IPS-20b (cell line): ENCODE measurements at regions not wholly inside any gene's neighbourhood (a gene's known extent, or its start where the extent isn't known, plus 50 kb on each side); places are given as distances from the start of the nearest gene placed in this dataset.

Experiments
- H3K27ac ChIP-seq: one replicate; pipeline ENCODE4 v1.5.1; 2013; ENCODE audit warnings: low read length
- H3K27me3 ChIP-seq: 2 replicates; pipeline ENCODE4 v1.6.1; 2013; ENCODE audit warnings: mild to moderate bottlenecking, low read length, inconsistent platforms; ENCODE audit not compliant: insufficient read depth
- H3K36me3 ChIP-seq: 2 replicates; pipeline ENCODE4 v1.6.1; 2013; ENCODE audit warnings: low read depth, mild to moderate bottlenecking, inconsistent platforms, low read length, moderate library complexity; ENCODE audit not compliant: insufficient read depth
- H3K4me1 ChIP-seq: 2 replicates; pipeline ENCODE4 v1.6.1; 2013; ENCODE audit warnings: mild to moderate bottlenecking, control low read depth, inconsistent platforms, low read length, moderate library complexity; ENCODE audit not compliant: insufficient read depth
- H3K4me3 ChIP-seq: 2 replicates; pipeline ENCODE4 v1.5.1; 2013; ENCODE audit warnings: mild to moderate bottlenecking, low read length, inconsistent platforms
- H3K9ac ChIP-seq: 2 replicates; pipeline ENCODE4 v1.6.1; 2013; ENCODE audit warnings: low read depth, mild to moderate bottlenecking, inconsistent platforms, low read length, moderate library complexity
- H3K9me3 ChIP-seq: 2 replicates; pipeline ENCODE4 v1.6.1; 2013; ENCODE audit warnings: mild to moderate bottlenecking, low read depth, low read length, inconsistent platforms; ENCODE audit not compliant: insufficient read depth

DNA sequence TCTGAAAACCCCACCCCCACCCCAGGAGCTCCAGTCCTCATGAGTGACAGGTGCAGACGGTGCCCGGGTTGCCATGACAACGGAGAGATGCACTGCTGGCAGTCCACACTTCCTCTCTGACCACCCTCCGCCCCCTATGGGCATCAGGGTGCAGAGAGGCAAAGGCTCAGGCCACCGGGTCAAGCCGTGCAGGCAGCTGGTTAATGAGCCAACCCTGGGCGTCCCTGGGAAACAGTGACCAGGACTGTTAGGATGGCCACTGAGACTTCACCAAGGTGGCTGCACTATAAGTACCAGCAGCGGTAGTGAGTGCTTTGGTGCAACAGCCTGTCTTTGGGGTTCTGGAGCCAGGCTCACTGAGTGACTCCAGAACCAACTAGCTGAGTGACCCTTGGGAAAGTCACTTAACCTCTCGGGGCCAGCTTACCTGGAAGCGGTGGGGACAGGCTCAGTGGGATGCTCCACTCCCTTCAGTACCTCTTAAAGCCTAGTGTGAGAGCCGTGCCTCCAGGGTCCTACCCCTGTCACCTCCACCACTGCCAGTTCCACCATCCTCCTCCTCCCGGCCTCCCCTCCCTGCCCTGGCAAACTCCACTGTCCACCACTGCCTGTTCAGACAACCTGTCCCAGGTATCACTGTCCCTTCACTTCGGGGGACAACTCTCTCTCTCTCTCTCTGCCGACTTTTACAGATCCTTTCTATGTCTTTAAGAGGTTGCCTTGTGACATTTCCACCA, 121.0 kb upstream of the PRR20G start:
- Histone ChIP-seq H3K27me3 (peaks cover 4% of the 10 kb centered on the region; the same call in 1 of the 2 replicates), H3K27ac (no peak overlapping the region), H3K9me3 (no peaks in the 10 kb centered on the region), H3K9ac (no peak overlapping the region), H3K4me1 (peaks cover 10% of the 10 kb centered on the region), H3K36me3 (no peaks in the 10 kb centered on the region), H3K4me3 (no peak overlapping the region)

DNA sequence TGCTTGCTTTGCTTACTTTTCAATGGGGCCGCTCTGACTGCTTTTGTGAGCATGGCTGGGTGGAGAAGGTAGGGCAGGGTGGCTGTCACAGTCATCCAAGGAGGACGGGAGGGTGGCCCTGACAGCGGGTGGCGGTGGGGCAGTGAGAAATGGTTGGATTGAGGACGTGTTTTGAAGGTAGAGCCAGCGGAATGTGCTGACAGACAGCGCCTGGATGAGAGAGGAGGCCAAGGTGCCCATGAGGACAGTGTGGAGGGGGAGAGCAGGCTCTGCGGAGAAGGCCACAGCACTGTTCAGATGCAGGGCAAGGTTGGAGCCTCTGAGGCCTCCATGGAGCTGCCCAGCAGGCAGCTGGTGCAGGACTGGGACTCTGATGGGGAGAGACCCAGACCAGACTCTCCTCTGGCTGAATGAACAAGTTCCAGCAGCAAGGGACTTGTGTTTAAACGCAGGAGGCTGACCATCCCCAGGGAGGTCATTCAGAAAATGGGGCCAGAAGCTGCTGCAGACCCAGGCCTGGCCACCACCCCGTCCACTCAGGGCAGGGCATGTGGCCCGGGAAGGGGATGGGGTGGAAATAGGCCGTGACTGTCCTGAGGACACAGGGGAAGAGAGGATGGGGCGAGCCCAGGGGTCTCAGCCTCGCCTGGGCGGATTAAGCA, 120.3 kb upstream of the PRR20G start:
- H3K36me3 ChIP-seq = no peaks in the 10 kb centered on the region
- H3K9ac ChIP-seq = no peak overlapping the region
- no peak overlapping the region for H3K4me3 ChIP-seq
- no peaks in the 10 kb centered on the region for H3K9me3 ChIP-seq
- peaks cover 10% of the 10 kb centered on the region for H3K4me1 ChIP-seq
- H3K27ac ChIP-seq = no peak overlapping the region
- peaks cover 4% of the 10 kb centered on the region; the same call in 1 of the 2 replicates for H3K27me3 ChIP-seq

DNA sequence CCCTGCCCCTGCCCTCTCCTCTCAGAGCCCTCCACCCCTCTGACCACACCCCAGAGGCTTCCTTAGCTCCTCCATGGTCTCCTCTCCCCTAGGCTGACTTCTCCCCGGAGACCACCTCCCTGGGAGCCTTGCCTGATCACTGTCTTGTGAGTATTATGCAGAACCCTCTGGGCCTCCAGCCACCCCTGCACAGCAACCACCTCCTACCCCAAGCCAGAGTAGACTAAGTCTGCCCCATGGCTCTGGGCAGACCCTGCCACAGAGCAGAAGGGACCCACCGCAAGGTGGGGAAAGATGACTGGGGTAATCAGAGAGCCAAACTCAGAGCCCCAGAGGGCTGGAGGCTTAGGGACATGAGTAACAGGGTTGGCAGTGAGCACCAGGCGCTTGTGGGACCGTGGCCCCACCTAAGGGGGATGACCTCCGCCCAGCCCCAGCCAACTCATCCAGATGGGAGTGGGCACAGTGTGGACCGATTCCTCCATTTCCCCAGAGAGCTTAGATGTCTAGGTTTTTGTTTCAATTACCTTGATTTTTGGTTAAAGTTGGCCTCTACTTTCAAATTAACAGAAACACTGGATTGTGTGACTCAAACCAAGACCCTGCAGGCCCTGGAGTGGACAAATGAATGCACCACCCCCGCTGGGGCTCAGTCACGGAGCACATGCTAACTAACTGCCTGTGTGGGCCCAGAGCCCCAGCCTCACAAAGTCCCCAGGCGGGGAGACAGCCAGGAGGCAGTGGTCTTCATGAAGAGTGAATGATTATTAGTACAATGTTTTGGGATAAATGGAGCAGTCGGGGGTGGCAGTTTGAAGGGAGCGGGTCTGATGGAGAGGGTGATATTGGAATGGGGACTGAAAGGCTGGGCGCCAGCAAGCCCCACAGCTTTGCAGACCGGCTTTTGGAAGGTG, 119.4 kb upstream of the PRR20G start:
- no peaks in the 10 kb centered on the region; the same call in 1 of the 2 replicates for H3K27me3 ChIP-seq
- no peaks in the 10 kb centered on the region for H3K9me3 ChIP-seq
- no peak overlapping the region for H3K9ac ChIP-seq
- no peak overlapping the region for H3K27ac ChIP-seq
- no peaks in the 10 kb centered on the region for H3K36me3 ChIP-seq
- peaks cover 10% of the 10 kb centered on the region for H3K4me1 ChIP-seq
- H3K4me3 ChIP-seq = no peak overlapping the region

DNA sequence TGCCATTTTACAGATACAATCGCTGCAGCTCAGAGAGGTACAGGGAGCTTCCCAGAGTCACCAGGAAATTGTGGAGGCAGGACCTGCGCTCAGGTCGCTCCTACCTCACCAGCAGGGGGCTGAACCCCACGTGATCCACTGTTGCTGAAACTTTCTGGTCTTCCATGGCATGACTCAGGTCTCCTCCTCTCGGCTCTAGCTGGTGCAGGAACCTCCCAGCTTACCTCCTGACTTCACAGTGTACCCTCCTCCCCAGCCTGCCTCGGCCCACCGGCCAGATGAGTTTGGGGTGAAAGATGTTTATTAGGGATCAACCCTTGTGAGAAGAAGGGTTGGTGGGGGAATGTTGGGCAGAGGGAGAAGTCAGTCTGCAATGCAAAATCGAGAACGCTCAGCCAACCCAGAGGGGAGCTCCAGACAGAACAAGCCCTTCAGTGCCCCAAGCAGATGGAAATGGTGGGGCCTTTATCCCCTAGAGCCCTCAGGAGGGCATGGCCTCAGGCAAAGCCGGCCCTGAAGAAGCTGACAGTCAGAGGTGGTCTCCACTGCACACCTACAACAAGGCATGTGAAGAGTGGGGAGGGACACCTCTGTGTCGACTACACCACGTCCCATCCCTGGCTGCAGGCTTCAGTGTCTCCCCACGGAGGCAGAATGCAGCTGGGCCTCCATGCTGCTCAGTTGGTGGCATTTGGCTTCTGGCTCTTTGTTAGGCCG, 118.6 kb upstream of the PRR20G start:
- Histone ChIP-seq H3K27ac (no peak overlapping the region), H3K27me3 (no peaks in the 10 kb centered on the region; the same call in 1 of the 2 replicates), H3K9ac (no peak overlapping the region), H3K9me3 (no peaks in the 10 kb centered on the region), H3K4me3 (no peak overlapping the region), H3K36me3 (no peaks in the 10 kb centered on the region), H3K4me1 (peaks cover 14% of the 10 kb centered on the region)

DNA sequence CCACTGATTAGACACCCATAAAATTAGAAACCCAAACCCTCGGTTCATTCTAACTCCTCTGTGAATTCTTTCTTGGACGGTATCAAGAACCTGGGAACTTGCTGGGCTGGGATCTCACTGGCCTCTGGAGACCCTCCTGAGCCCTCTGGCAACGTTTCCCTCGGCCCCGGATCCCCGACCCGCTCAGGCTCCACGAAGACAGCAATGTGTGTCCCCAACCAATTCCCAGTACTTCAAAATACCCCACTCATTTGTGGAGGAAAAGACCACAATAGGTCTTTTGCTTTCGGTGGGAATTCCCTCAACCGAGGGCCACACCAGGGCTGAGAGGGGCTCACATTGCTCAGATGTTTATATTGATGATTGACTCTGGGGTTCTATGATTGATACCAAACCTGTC, 117.9 kb upstream of the PRR20G start:
- H3K9ac ChIP-seq = no peak overlapping the region
- H3K4me1 ChIP-seq = peaks cover 8% of the 10 kb centered on the region; the same call in 1 of the 2 replicates
- H3K36me3 ChIP-seq = no peaks in the 10 kb centered on the region
- no peaks in the 10 kb centered on the region; the same call in 1 of the 2 replicates for H3K27me3 ChIP-seq
- H3K4me3 ChIP-seq = no peak overlapping the region
- H3K27ac ChIP-seq = no peak overlapping the region
- H3K9me3 ChIP-seq = no peaks in the 10 kb centered on the region

DNA sequence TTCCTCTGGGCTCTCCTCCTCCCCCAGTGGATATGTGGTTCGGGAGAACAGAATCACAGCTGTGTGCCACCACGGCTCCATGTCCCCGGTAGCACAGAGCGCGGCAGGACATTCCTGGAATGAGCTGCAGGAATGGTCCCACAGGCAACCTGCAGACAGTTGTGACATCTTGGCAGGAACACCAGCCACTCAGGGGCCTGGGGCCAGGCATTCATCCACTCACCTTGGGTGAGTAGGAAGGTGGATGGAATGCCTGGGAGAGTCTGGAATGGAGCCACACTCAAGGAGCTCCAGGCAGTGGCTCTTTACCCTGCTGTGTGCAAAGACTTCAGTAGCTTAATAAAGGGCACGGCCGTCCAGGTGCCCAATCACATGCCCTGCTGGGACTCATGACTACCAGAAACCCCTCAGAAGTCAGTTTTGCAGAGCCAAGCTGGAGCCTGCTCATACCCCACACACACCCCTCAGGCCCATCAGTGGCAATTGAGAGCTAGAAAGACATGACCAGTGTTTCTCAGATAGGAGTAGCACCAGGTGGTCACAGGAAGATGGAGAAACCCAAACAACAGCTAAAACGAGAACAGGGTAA, 117.3 kb upstream of the PRR20G start:
- Histone ChIP-seq H3K9ac (no peak overlapping the region), H3K4me3 (no peak overlapping the region), H3K36me3 (no peaks in the 10 kb centered on the region), H3K27ac (no peak overlapping the region), H3K27me3 (no peaks in the 10 kb centered on the region; the same call in 1 of the 2 replicates), H3K4me1 (peaks cover 7% of the 10 kb centered on the region; the same call in 1 of the 2 replicates), H3K9me3 (no peaks in the 10 kb centered on the region)

DNA sequence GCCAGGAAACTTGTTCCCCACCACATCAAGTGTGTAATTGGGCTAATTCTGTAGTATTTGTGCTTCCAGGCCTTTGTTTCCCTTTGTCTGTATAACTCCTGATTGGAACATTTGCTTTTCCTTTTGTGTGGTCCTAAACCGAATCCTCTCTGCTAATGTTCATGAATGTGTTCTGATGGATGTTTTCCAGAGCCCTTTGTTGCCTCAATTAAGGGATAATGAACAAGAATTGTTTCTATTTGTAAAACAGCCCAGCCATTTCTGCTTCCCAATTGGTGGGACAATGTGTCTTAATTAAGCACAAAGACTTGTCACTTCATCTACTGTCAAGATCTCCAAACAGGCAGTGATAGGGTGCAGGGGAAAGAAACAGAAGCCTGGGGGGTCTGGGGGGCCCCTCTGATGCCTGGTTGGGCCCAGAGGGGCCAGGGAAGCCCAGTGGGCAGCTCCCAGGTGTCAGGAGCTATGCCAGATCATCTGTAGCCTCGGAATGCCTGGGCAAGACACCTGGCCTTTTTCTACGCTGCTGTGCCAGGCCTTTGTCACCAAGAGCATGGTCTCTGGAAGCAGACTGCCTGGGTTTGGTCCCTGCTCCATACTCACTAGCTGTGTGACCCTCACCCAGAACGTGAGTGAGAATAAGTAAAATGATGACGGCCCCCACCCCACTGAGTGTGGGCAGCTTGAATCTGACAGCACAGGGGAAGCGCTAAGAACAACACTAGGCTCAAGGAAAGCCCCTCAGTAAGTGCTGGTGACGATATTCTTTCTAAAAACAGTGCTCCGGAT, 116.6 kb upstream of the PRR20G start:
- H3K27ac ChIP-seq = no peak overlapping the region
- H3K4me1 ChIP-seq = peaks cover 7% of the 10 kb centered on the region; the same call in 1 of the 2 replicates
- no peak overlapping the region for H3K4me3 ChIP-seq
- peaks cover 4% of the 10 kb centered on the region; the same call in 1 of the 2 replicates for H3K9me3 ChIP-seq
- H3K27me3 ChIP-seq = no peaks in the 10 kb centered on the region; the same call in 1 of the 2 replicates
- no peak overlapping the region for H3K9ac ChIP-seq
- H3K36me3 ChIP-seq = no peaks in the 10 kb centered on the region

DNA sequence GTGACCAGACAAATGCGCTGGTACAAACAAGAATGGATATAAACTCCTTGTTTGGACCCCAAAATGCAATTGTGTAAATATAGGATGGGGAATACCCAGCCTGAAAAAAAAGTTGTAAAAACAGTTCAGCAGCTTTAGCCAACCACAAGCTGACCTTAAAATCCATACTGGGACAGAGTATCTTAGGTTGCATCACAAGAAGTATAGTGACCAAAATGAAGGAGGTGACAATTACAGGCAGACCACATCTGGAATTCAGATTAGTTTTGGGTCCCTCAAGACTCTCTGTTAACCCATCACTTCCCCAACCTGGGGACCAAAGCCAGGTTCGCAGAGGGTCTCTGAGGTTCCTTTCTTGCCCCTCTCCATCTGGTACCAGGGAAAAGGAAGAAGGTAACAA, 115.9 kb upstream of the PRR20G start:
- no peak overlapping the region for H3K4me3 ChIP-seq
- no peak overlapping the region for H3K9ac ChIP-seq
- no peaks in the 10 kb centered on the region for H3K36me3 ChIP-seq
- peaks cover 7% of the 10 kb centered on the region; the same call in 1 of the 2 replicates for H3K4me1 ChIP-seq
- H3K27ac ChIP-seq = no peak overlapping the region
- H3K27me3 ChIP-seq = no peaks in the 10 kb centered on the region
- H3K9me3 ChIP-seq = peaks cover 4% of the 10 kb centered on the region; the same call in 1 of the 2 replicates

DNA sequence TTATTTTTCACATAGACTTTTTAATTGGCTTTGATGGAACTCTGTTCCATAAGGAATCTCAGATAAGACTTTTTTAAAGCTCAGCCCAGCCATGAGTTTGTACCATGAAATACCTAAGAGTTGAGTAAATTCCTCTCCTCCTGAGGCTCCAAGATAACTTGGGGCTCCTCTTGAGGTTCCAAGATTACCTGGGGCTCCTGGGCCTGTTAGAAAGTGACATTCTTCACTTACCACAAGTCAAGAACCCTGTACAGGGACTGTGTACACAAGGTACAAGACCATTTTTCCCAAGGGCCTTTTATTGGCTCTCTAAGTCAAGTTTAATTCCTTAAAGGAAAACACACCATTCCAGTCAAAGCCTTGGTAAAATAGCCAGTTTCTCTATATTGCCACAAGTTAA, 111.3 kb upstream of the PRR20G start:
- no peak overlapping the region for H3K9ac ChIP-seq
- no peak overlapping the region for H3K4me3 ChIP-seq
- H3K9me3 ChIP-seq = peaks cover 4% of the 10 kb centered on the region; the same call in 1 of the 2 replicates
- no peak overlapping the region for H3K27ac ChIP-seq
- H3K27me3 ChIP-seq = no peaks in the 10 kb centered on the region
- H3K36me3 ChIP-seq = no peaks in the 10 kb centered on the region
- peaks cover 32% of the 10 kb centered on the region; the same call in 1 of the 2 replicates for H3K4me1 ChIP-seq

DNA sequence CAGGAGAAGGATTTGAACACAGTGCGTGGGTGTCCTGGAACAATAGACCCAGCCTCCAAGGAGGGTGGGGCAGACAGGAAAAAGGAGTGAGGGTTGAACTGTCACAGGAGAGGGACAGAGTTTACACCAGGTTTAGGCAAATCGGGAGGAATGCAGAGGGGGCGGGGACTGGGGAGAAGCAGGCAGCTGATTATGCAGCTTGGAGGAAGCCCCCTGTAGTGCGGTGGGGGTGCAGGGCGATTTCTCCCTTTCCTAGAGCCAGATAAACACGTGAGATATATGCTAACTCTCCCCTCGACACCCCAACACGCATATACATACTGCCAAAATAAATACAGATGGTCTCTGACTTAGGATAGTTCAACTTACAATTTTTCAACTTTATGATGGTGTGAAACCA, 108.6 kb upstream of the PRR20G start:
- peak overlapping the region; percentile 46; the same call in 1 of the 2 replicates for H3K4me3 ChIP-seq

More for the DNA sequence above, 108.6 kb upstream of the PRR20G start:
- Histone ChIP-seq H3K4me1 (peaks cover 28% of the 10 kb centered on the region; the same call in 1 of the 2 replicates), H3K27me3 (no peaks in the 10 kb centered on the region), H3K9me3 (peaks cover 4% of the 10 kb centered on the region; the same call in 1 of the 2 replicates), H3K36me3 (no peaks in the 10 kb centered on the region), H3K27ac (no peak overlapping the region), H3K9ac (peak overlapping the region; percentile 14; the same call in 1 of the 2 replicates)
